A549 (cell line): ENCODE measurements at regions not wholly inside any gene's neighbourhood (a gene's known extent, or its start where the extent isn't known, plus 50 kb on each side); places are given as distances from the start of the nearest gene placed in this dataset.

ENCODE experiments used
- ATAC-seq, 2 experiments: fragments of 200-7000 bp in 1 of 2; fragments of >200 bp in 1 of 2; cut with Nextera tagmentation in 1 of 2; cut with Tn5 transposase in 1 of 2; 3 replicates each; pipeline versions ENCODE4 v1.8.0 to v1.9.1; 2018 to 2020; ENCODE audit warnings: mild to moderate bottlenecking in 1 of 2, moderate library complexity in 1 of 2
- CTCF ChIA-PET: fragments of 300-600 bp; sonication (Branson Sonifier 250); formaldehyde crosslinking; extraction: SDS; loops from one replicate; lab custom pipeline; 2021; ENCODE audit warnings: antibody characterized with exemption, inconsistent platforms; lab: Yijun Ruan, JAX
- POLR2A ChIA-PET: fragments of 350-600 bp; formaldehyde crosslinking; extraction: SDS; loops from one replicate; lab custom pipeline; 2021; ENCODE audit warnings: antibody characterized with exemption, inconsistent platforms; lab: Yijun Ruan, JAX
- DNase-seq, 2 experiments: peaks; one replicate each; pipeline versions ENCODE4 v3.0.0 to v3.0.0-alpha.2; 2011 to 2016; ENCODE audit warnings: low read depth in 1 of 2, low spot score in 1 of 2
- FAIRE-seq: peaks from 2 replicates; lab custom pipeline; 2011; peaks lifted over from hg19 to GRCh38; lab: Jason Lieb, UNC
- H3K27ac ChIP-seq, 2 experiments: fragments of >200 bp; sonication (Bioruptor Twin); formaldehyde crosslinking; 3 replicates each; pipeline ENCODE4 v1.5.1; 2016 to 2017
- H3K4me1 ChIP-seq: fragments of >200 bp; sonication (Bioruptor Twin); formaldehyde crosslinking; 3 replicates; pipeline ENCODE4 v1.6.1; 2016
- H3K4me2 ChIP-seq: fragments of >200 bp; sonication (Bioruptor Twin); formaldehyde crosslinking; 3 replicates; pipeline ENCODE4 v1.6.1; 2016
- H3K4me3 ChIP-seq: fragments of >200 bp; sonication (Bioruptor Twin); formaldehyde crosslinking; 3 replicates; pipeline ENCODE4 v1.5.1; 2016
- H3K9me3 ChIP-seq: fragments of >200 bp; sonication (Bioruptor Twin); formaldehyde crosslinking; 3 replicates; pipeline ENCODE4 v1.6.1; 2016
- BHLHE40 ChIP-seq: IDR thresholded peaks from 2 replicates; pipeline ENCODE4 v1.6.1; 2012; ENCODE audit warnings: low read depth, low read length, inconsistent platforms
- CBX8 ChIP-seq: fragments of 200-600 bp; sonication (generic); IDR thresholded peaks from 2 replicates; pipeline ENCODE4 v1.6.1; 2016
- CEBPB ChIP-seq, 2 experiments: fragments of >200 bp in 1 of 2; sonication (Bioruptor Twin) in 1 of 2; formaldehyde crosslinking in 1 of 2; IDR thresholded peaks; 2 replicates each; pipeline ENCODE4 v1.6.1; 2012 to 2016
- CHD2 ChIP-seq: fragments of 150-350 bp; IDR thresholded peaks from 2 replicates; pipeline ENCODE4 v1.6.1; 2014; ENCODE audit warnings: low read length; ENCODE audit not compliant: partially characterized antibody
- CHD4 ChIP-seq: fragments of 200-600 bp; sonication (generic); IDR thresholded peaks from 2 replicates; pipeline ENCODE4 v1.6.1; 2016; ENCODE audit warnings: antibody characterized with exemption, mild to moderate bottlenecking, borderline replicate concordance
- CTCF ChIP-seq: fragments of >200 bp; sonication (Bioruptor Twin); formaldehyde crosslinking; IDR thresholded peaks from 3 replicates; pipeline ENCODE4 v1.5.1; 2016
- E2F6 ChIP-seq: IDR thresholded peaks from 2 replicates; pipeline ENCODE4 v1.6.1; 2012; ENCODE audit warnings: low read depth, borderline replicate concordance
- ESRRA ChIP-seq: fragments of 150-350 bp; IDR thresholded peaks from 2 replicates; pipeline ENCODE4 v1.6.1; 2014; ENCODE audit warnings: mild to moderate bottlenecking, low read length, borderline replicate concordance
- HDAC2 ChIP-seq: fragments of 200-600 bp; sonication (generic); IDR thresholded peaks from 2 replicates; pipeline ENCODE4 v1.6.1; 2016
- HEYL ChIP-seq: fragments of 250-450 bp; sonication (Bioruptor Pico); IDR thresholded peaks from 2 replicates; pipeline ENCODE4 v1.8.0; 2021; ENCODE audit warnings: mild to moderate bottlenecking, moderate library complexity
- HOXA7 ChIP-seq: fragments of 250-450 bp; sonication (Bioruptor Pico); IDR thresholded peaks from 2 replicates; pipeline ENCODE4 v1.5.0; 2020; ENCODE audit warnings: mild to moderate bottlenecking, moderate library complexity
- HOXB13 ChIP-seq: fragments of 250-450 bp; sonication (Bioruptor Pico); IDR thresholded peaks from 2 replicates; pipeline ENCODE4 v1.5.0; 2020; ENCODE audit warnings: low read depth, mild to moderate bottlenecking, moderate library complexity
- KDM5A ChIP-seq: fragments of 200-600 bp; sonication (generic); IDR thresholded peaks from 2 replicates; pipeline ENCODE4 v1.6.1; 2016; ENCODE audit warnings: antibody characterized with exemption, mild to moderate bottlenecking
- MYC ChIP-seq: IDR thresholded peaks from 2 replicates; pipeline ENCODE4 v1.6.1; 2012; ENCODE audit warnings: mild to moderate bottlenecking, inconsistent platforms, low read length, improper control_type of control experiment, borderline replicate concordance
- PHF8 ChIP-seq: fragments of 200-600 bp; sonication (generic); IDR thresholded peaks from 2 replicates; pipeline ENCODE4 v1.6.1; 2016; ENCODE audit warnings: low read depth, mild to moderate bottlenecking, antibody characterized with exemption, moderate library complexity, borderline replicate concordance
- POLR2A ChIP-seq: IDR thresholded peaks from 2 replicates; pipeline ENCODE4 v1.6.1; 2012; ENCODE audit warnings: mild to moderate bottlenecking, low read length
- POLR2AphosphoS2 ChIP-seq: conservative IDR thresholded peaks from 2 replicates; pipeline ENCODE4 v1.6.1; 2012; ENCODE audit warnings: low read length, improper control_type of control experiment, inconsistent platforms
- RAD21 ChIP-seq, 2 experiments: fragments of >200 bp in 1 of 2; sonication (Bioruptor Twin) in 1 of 2; formaldehyde crosslinking in 1 of 2; IDR thresholded peaks in 1 of 2; conservative IDR thresholded peaks in 1 of 2; 2 replicates in 1 of 2; 3 replicates in 1 of 2; pipeline ENCODE4 v1.6.1; 2012 to 2018; ENCODE audit warnings: inconsistent platforms in 1 of 2
- RARB ChIP-seq: fragments of 250-450 bp; sonication (Bioruptor Pico); IDR thresholded peaks from 2 replicates; pipeline ENCODE4 v1.8.0; 2021; ENCODE audit warnings: mild to moderate bottlenecking, moderate library complexity
- RCOR1 ChIP-seq: fragments of 150-350 bp; IDR thresholded peaks from 2 replicates; pipeline ENCODE4 v1.6.1; 2014; ENCODE audit warnings: antibody characterized with exemption, low read length, low read depth
- RNF2 ChIP-seq: fragments of 200-600 bp; sonication (generic); IDR thresholded peaks from 2 replicates; pipeline ENCODE4 v1.6.1; 2016; ENCODE audit warnings: low read depth, mild to moderate bottlenecking, antibody characterized with exemption, moderate library complexity, borderline replicate concordance
- SREBF2 ChIP-seq: fragments of 450-650 bp; IDR thresholded peaks from 2 replicates; pipeline ENCODE4 v1.6.1; 2014; ENCODE audit warnings: mild to moderate bottlenecking, moderate library complexity
- TFCP2L1 ChIP-seq: fragments of 250-450 bp; sonication (Bioruptor Pico); IDR thresholded peaks from 2 replicates; pipeline ENCODE4 v1.5.0; 2021; ENCODE audit warnings: mild to moderate bottlenecking
- TP53 ChIP-seq: fragments of 250-450 bp; sonication (Bioruptor Pico); IDR thresholded peaks from 2 replicates; pipeline ENCODE4 v1.5.0; 2021; ENCODE audit warnings: mild to moderate bottlenecking, moderate library complexity
- ZFP36 ChIP-seq: fragments of 450-650 bp; IDR thresholded peaks from 2 replicates; pipeline ENCODE4 v1.6.1; 2014; ENCODE audit warnings: borderline replicate concordance; ENCODE audit not compliant: partially characterized antibody
- ZNF302 ChIP-seq: fragments of 250-450 bp; sonication (Bioruptor Pico); IDR thresholded peaks from 2 replicates; pipeline ENCODE4 v1.9.0; 2021; ENCODE audit warnings: inconsistent platforms, mild to moderate bottlenecking, moderate library complexity
- ZSCAN20 ChIP-seq: fragments of 250-450 bp; sonication (Bioruptor Pico); IDR thresholded peaks from 2 replicates; pipeline ENCODE4 v1.8.0; 2022; ENCODE audit warnings: mild to moderate bottlenecking, moderate library complexity
- WGBS: methylation state at CpG from one replicate; pipeline ENCODE4 v1.1.6; 2017; ENCODE audit errors: missing lambda C conversion rate; 5-methylcytosine and 5-hydroxymethylcytosine counted together
- TF ChIP-seq, protein P1 (sequence below): IDR thresholded peaks from 2 replicates; pipeline ENCODE4 v1.6.1; 2012
- TF ChIP-seq, protein P2 (sequence below): fragments of >200 bp; sonication (Bioruptor Twin); formaldehyde crosslinking; IDR thresholded peaks from 3 replicates; pipeline ENCODE4 v1.6.1; 2016
- TF ChIP-seq, protein P3 (sequence below): fragments of 150-350 bp; IDR thresholded peaks from 2 replicates; pipeline ENCODE4 v1.6.1; 2014; ENCODE audit warnings: low read depth, mild to moderate bottlenecking, low read length
- TF ChIP-seq, protein P4 (sequence below): fragments of 250-450 bp; sonication (Bioruptor Pico); IDR thresholded peaks from 2 replicates; pipeline ENCODE4 v1.5.0; 2020; ENCODE audit warnings: low read depth, mild to moderate bottlenecking, moderate library complexity

DNA sequence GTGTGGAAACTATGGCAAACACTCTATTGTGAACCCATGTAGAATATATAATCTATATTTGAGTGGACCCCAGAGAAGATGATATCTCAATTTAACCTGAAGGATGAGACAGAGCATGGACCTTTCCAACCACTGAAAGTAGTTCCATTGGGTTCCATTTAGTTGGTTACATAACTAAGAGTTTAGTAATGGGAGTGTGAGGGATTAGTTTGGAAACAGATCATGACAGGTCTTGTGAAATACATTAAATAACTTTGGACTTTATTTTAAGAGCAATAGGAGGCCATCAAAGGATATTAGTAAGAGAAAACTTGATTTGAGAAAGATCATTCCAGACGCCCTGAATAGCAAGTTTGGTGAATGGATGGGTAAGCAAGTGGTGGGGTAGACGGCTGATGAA is 487.2 kb upstream of the ROBO2 start:
- DNase-seq: no peak
- TF ChIP-seq CHD4 (no peak), RAD21 (conservative IDR thresholded peaks at IDR 0.05 in 1 of 2, IDR thresholded peaks at IDR 0.05 in 1 of 2) (no peak), ESRRA (no peak), PHF8 (no peak), BHLHE40 (no peak), TFCP2L1 (CRISPR knock-in tag) (no peak), KDM5A (no peak), ZFP36 (no peak), SREBF2 (no peak), RNF2 (no peak), CHD2 (no peak), TP53 (CRISPR knock-in tag) (no peak), E2F6 (no peak), MYC (no peak), HOXB13 (CRISPR knock-in tag) (no peak)
- TF ChIP-seq, protein P1, sequence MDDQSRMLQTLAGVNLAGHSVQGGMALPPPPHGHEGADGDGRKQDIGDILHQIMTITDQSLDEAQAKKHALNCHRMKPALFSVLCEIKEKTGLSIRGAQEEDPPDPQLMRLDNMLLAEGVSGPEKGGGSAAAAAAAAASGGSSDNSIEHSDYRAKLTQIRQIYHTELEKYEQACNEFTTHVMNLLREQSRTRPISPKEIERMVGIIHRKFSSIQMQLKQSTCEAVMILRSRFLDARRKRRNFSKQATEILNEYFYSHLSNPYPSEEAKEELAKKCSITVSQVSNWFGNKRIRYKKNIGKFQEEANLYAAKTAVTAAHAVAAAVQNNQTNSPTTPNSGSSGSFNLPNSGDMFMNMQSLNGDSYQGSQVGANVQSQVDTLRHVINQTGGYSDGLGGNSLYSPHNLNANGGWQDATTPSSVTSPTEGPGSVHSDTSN: no peak
- TF ChIP-seq, protein P2, sequence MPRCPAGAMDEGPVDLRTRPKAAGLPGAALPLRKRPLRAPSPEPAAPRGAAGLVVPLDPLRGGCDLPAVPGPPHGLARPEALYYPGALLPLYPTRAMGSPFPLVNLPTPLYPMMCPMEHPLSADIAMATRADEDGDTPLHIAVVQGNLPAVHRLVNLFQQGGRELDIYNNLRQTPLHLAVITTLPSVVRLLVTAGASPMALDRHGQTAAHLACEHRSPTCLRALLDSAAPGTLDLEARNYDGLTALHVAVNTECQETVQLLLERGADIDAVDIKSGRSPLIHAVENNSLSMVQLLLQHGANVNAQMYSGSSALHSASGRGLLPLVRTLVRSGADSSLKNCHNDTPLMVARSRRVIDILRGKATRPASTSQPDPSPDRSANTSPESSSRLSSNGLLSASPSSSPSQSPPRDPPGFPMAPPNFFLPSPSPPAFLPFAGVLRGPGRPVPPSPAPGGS: no peak
- TF ChIP-seq, protein P3, sequence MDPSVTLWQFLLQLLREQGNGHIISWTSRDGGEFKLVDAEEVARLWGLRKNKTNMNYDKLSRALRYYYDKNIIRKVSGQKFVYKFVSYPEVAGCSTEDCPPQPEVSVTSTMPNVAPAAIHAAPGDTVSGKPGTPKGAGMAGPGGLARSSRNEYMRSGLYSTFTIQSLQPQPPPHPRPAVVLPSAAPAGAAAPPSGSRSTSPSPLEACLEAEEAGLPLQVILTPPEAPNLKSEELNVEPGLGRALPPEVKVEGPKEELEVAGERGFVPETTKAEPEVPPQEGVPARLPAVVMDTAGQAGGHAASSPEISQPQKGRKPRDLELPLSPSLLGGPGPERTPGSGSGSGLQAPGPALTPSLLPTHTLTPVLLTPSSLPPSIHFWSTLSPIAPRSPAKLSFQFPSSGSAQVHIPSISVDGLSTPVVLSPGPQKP: no peak
- FAIRE-seq: no peak
- Histone ChIP-seq H3K9me3 (0 out of 3 replicates have a peak, but pooled peaks cover 4% of the 10 kb centered on the region), H3K4me2 (no peak overlapping the region), H3K27ac (no peak overlapping the region), H3K4me3 (no peak overlapping the region), H3K4me1 (no peaks in the 10 kb centered on the region)
- CTCF ChIA-PET: no interaction called here
- POLR2A ChIA-PET: no interaction called here
- ATAC-seq: no peak
- 2% methylated on average over 2 of the region's 2 CpGs for WGBS

- no peak for DNase-seq
- Histone ChIP-seq H3K4me2 (no peak overlapping the region), H3K27ac (no peak overlapping the region), H3K4me3 (no peak overlapping the region), H3K4me1 (no peaks in the 10 kb centered on the region), H3K9me3 (0 out of 3 replicates have a peak, but pooled peaks cover 4% of the 10 kb centered on the region)
- ChIA-PET POLR2A (no interaction called here), CTCF (no interaction called here)
- ATAC-seq: no peak
- no peak for FAIRE-seq
- 4% methylated on average over 2 of the region's 2 CpGs for WGBS
- TF ChIP-seq SREBF2 (no peak), POLR2AphosphoS2 (no peak), HDAC2 (no peak), KDM5A (no peak), CEBPB (IDR thresholded peaks at IDR 0.05) (no peak), ZSCAN20 (CRISPR knock-in tag) (no peak), HOXA7 (no peak), CBX8 (no peak), ZNF302 (no peak), RCOR1 (no peak), POLR2A (no peak), CTCF (no peak), RARB (no peak), MYC (no peak), CHD2 (no peak), HEYL (CRISPR knock-in tag) (no peak)
- TF ChIP-seq, protein P4, sequence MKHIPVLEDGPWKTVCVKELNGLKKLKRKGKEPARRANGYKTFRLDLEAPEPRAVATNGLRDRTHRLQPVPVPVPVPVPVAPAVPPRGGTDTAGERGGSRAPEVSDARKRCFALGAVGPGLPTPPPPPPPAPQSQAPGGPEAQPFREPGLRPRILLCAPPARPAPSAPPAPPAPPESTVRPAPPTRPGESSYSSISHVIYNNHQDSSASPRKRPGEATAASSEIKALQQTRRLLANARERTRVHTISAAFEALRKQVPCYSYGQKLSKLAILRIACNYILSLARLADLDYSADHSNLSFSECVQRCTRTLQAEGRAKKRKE (CRISPR knock-in tag): no peak
- TF ChIP-seq, protein P3: no peak
Observed at GRCh38 chr3:76554707-76555106, 485.2 kb upstream of the ROBO2 start.
